MCF 10A (cell line): ENCODE measurements at regions not wholly inside any gene's neighbourhood (a gene's known extent, or its start where the extent isn't known, plus 50 kb on each side); places are given as distances from the start of the nearest gene placed in this dataset.

Experiments used
- BruUV-seq: library from RNA; stranded (reverse); fragments of 400-500 nt; replicated peaks from 2 replicates; lab custom pipeline; 2021; lab: Mats Ljungman, UMichigan
- CTCF ChIA-PET: fragments of 300-600 bp; sonication (Branson Sonifier 250); formaldehyde crosslinking; extraction: SDS; loops from one replicate; lab custom pipeline; 2021; ENCODE audit warnings: antibody characterized with exemption, inconsistent platforms; lab: Yijun Ruan, JAX
- POLR2A ChIA-PET: fragments of 300-600, 350-650 bp; sonication (Branson Sonifier 250); formaldehyde crosslinking; extraction: SDS; loops from one replicate; lab custom pipeline; 2020; ENCODE audit warnings: antibody characterized with exemption, inconsistent platforms; lab: Yijun Ruan, JAX
- DNase-seq: peaks from one replicate; pipeline ENCODE4 v3.0.0-alpha.2; 2018; ENCODE audit not compliant: unreplicated experiment
- H3K27ac Mint-ChIP-seq: one replicate; pipeline ENCODE4 v1.8.0; 2022; ENCODE audit warnings: mild to moderate bottlenecking, low read depth, mixed read lengths; ENCODE audit not compliant: unreplicated experiment
- H3K27me3 Mint-ChIP-seq: one replicate; pipeline ENCODE4 v1.8.0; 2022; ENCODE audit warnings: mixed read lengths; ENCODE audit not compliant: insufficient read depth, unreplicated experiment
- H3K36me3 Mint-ChIP-seq: one replicate; pipeline ENCODE4 v1.8.0; 2022; ENCODE audit warnings: mild to moderate bottlenecking, moderate library complexity, mixed read lengths; ENCODE audit not compliant: insufficient read depth, unreplicated experiment
- H3K4me1 Mint-ChIP-seq: one replicate; pipeline ENCODE4 v1.8.0; 2022; ENCODE audit warnings: mixed read lengths; ENCODE audit not compliant: insufficient read depth, unreplicated experiment
- H3K4me3 Mint-ChIP-seq: one replicate; pipeline ENCODE4 v1.8.0; 2022; ENCODE audit warnings: mild to moderate bottlenecking, moderate library complexity, mixed read lengths; ENCODE audit not compliant: unreplicated experiment
- H3K9me3 Mint-ChIP-seq: one replicate; pipeline ENCODE4 v1.8.0; 2022; ENCODE audit warnings: mixed read lengths; ENCODE audit not compliant: unreplicated experiment
- CTCF ChIP-seq: fragments of 200-600 bp; IDR thresholded peaks from one replicate; pipeline ENCODE4 v1.8.0; 2022; ENCODE audit warnings: antibody characterized with exemption, mild to moderate bottlenecking; ENCODE audit not compliant: unreplicated experiment
- intact Hi-C: fragments of 100-400 bp; cut with micrococcal nuclease; formaldehyde crosslinking; loops from 2 replicates; pipeline ENCODE4 v1.14.1; 2022

DNA sequence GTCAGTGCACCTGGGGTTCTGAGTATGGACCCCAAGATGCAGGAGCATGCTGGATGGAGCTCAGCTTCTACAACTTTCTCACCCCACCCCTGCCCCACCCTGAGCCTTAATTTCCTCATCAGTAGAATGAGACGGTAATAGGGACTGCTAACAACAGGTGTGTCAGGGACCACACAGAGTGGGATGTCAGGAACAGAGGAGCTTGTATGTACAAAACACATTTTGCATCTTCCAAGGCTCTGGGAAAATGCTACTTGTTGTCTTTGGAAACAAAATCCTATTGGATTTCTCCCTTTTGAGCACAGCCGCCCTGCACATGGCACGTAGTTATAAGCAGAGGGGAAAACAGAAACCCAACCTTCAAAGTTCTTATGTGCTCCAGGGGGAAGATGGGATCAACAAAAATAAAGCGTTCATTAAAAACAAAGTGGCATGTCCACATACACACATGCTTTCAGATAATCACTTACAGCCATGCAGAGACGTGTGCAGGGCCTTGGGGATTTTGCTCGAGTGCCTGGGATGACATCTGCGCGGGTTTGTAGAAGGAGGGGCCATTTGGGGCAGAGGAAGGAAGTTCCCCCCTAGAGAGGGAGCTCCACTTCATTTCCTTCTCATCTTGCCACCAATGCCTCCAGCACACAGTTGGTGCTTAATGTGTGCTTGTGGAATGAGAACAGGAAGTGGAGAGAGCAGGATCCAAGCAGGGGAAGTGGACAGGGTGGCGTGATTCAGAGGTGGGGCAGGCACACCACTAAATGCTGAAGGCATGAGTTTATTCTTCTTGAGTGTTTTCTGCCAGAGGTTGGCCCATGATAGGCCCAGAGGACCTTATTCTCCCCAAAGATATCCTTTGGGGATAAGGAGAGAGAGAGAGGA lies 138.9 kb downstream of the SMIM20 start:
- H3K36me3 Mint-ChIP-seq = no peaks in the 10 kb centered on the region
- POLR2A ChIA-PET = no interaction called here
- no TSS peak for BruUV-seq

DNA sequence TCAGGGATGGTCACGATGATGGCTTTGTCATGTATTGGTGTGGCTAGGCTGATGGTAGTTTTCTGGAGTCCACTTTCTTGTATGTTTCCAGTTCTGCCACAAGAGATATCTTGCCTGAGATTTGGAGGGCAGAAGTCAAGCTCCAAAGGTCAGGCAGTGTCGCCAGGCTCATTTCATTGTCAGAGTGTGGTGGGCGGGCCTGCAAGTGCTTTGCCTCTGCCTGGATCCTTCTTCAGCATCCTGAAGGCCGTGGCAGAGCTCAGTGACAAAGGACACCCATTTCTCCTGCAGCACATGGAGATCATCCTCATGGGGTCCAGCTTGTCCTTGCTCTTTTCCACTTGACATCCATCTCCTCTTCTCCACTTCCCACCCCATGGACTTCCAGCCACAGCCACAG lies 139.7 kb downstream of the SMIM20 start:
- Mint-ChIP-seq H3K36me3 (no peaks in the 10 kb centered on the region), H3K27ac (no peak overlapping the region), H3K4me1 (peaks cover 10% of the 10 kb centered on the region), H3K27me3 (no peaks in the 10 kb centered on the region), H3K9me3 (no peaks in the 10 kb centered on the region), H3K4me3 (no peak overlapping the region)
- no peak for DNase-seq
- no peak for TF ChIP-seq CTCF
- ChIA-PET CTCF (interaction anchor here (0.6 kb wide), 1 partner anchor 457 kb away, joined by 7 read pairs; no protein-coding TSS in a partner anchor), POLR2A (no interaction called here)
- intact Hi-C loops = no loop called here
- no TSS peak for BruUV-seq

More for the DNA sequence above, 138.9 kb downstream of the SMIM20 start:
- peaks cover 14% of the 10 kb centered on the region for H3K4me1 Mint-ChIP-seq
- CTCF ChIA-PET = interaction anchor here (0.6 kb wide), 1 partner anchor 458 kb away, joined by 7 read pairs; no protein-coding TSS in a partner anchor
- H3K9me3 Mint-ChIP-seq = no peaks in the 10 kb centered on the region
- H3K27me3 Mint-ChIP-seq = no peaks in the 10 kb centered on the region
- no peak for TF ChIP-seq CTCF
- H3K4me3 Mint-ChIP-seq = no peak overlapping the region
- intact Hi-C loops = no loop called here
- DNase-seq = no peak
- H3K27ac Mint-ChIP-seq = no peak overlapping the region

DNA sequence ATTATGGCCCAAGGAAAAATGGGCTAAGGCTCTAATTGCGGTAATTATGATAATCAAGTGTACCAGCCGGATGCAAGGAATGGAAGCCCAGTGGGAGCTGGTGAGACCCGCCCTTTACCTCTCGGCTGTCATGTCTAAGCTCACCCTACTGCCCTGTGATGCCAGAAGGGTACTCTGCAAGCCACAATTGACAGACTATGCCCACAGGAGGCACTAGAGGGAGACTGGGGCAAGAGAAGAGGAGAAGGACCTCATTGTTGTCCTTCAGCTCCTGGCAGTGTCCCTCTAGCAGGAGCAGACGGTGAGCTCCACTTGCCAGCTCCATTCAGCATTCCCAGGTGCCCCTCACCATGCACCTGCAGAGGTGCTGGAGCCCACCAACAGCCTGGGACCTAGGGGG lies 141.8 kb downstream of the SMIM20 start:
- intact Hi-C loops = no loop called here

More for the DNA sequence above, 141.8 kb downstream of the SMIM20 start:
- no peaks in the 10 kb centered on the region for H3K27me3 Mint-ChIP-seq
- ChIA-PET CTCF (interaction anchor here (1.5 to 6.6 kb wide), 2 partner anchors 68 to 353 kb away, joined by 3 to 33 read pairs; no protein-coding TSS in a partner anchor), POLR2A (interaction anchor here (1.1 kb wide), 1 partner anchor 179 kb away, joined by 3 read pairs; no protein-coding TSS in a partner anchor)
- no peaks in the 10 kb centered on the region for H3K9me3 Mint-ChIP-seq
- H3K4me1 Mint-ChIP-seq = peaks cover 7% of the 10 kb centered on the region
- no peaks in the 10 kb centered on the region for H3K36me3 Mint-ChIP-seq
- no peak overlapping the region for H3K27ac Mint-ChIP-seq
- DNase-seq = no peak
- no TSS peak for BruUV-seq
- TF ChIP-seq CTCF = no peak
- H3K4me3 Mint-ChIP-seq = no peak overlapping the region
